Neural progenitor cell (in vitro differentiated cells): ENCODE measurements at regions not wholly inside any gene's neighbourhood (a gene's known extent, or its start where the extent isn't known, plus 50 kb on each side); places are given as distances from the start of the nearest gene placed in this dataset.

Experiments
- DNase-seq: peaks from one replicate; pipeline ENCODE4 v3.0.0-alpha.2; 2016; ENCODE audit warnings: low spot score
- H2AFZ ChIP-seq: fragments of 200-600 bp; sonication (generic); replicated peaks from 2 replicates; pipeline ENCODE4 v1.6.1; 2016; ENCODE audit warnings: antibody characterized with exemption
- H3F3A ChIP-seq: fragments of 200-600 bp; sonication (generic); 2 replicates; pipeline ENCODE4 v1.6.1; 2016; ENCODE audit warnings: antibody characterized with exemption, low read depth
- H3K27ac ChIP-seq: fragments of 200-600 bp; sonication (generic); 2 replicates; pipeline ENCODE4 v1.5.1; 2016; ENCODE audit warnings: mild to moderate bottlenecking
- H3K27me3 ChIP-seq: fragments of 200-600 bp; sonication (generic); 2 replicates; pipeline ENCODE4 v1.6.1; 2016; ENCODE audit warnings: mild to moderate bottlenecking, moderate library complexity
- H3K36me3 ChIP-seq: fragments of 200-600 bp; sonication (generic); 2 replicates; pipeline ENCODE4 v1.5.1; 2016
- H3K4me1 ChIP-seq: fragments of 200-600 bp; sonication (generic); 2 replicates; pipeline ENCODE4 v1.6.1; 2016; ENCODE audit warnings: mixed run types
- H3K4me2 ChIP-seq: fragments of 200-600 bp; sonication (generic); 2 replicates; pipeline ENCODE4 v1.6.1; 2016
- H3K4me3 ChIP-seq: fragments of 200-600 bp; sonication (generic); 2 replicates; pipeline ENCODE4 v1.5.1; 2016
- H3K79me2 ChIP-seq: fragments of 200-600 bp; sonication (generic); 2 replicates; pipeline ENCODE4 v1.6.1; 2016; ENCODE audit warnings: low read depth
- H3K9ac ChIP-seq: fragments of 200-600 bp; sonication (generic); 2 replicates; pipeline ENCODE4 v1.6.1; 2016
- H3K9me3 ChIP-seq: fragments of 200-600 bp; sonication (generic); 2 replicates; pipeline ENCODE4 v1.5.1; 2016; ENCODE audit warnings: low read depth
- H4K20me1 ChIP-seq: fragments of 200-600 bp; sonication (generic); 2 replicates; pipeline ENCODE4 v1.6.1; 2016; ENCODE audit warnings: low read depth
- H3K27ac Mint-ChIP-seq: 3 replicates; pipeline ENCODE4 v1.8.0; 2021; ENCODE audit warnings: mixed read lengths
- H3K27me3 Mint-ChIP-seq: 2 replicates; pipeline ENCODE4 v1.8.0; 2022; ENCODE audit warnings: low read depth, mild to moderate bottlenecking, inconsistent platforms, moderate library complexity, mixed read lengths; ENCODE audit not compliant: insufficient read depth
- H3K36me3 Mint-ChIP-seq: 3 replicates; pipeline ENCODE4 v1.8.0; 2021; ENCODE audit warnings: mixed read lengths
- H3K4me1 Mint-ChIP-seq: 3 replicates; pipeline ENCODE4 v1.8.0; 2021; ENCODE audit warnings: mixed read lengths
- H3K4me3 Mint-ChIP-seq: 3 replicates; pipeline ENCODE4 v1.8.0; 2021; ENCODE audit warnings: mild to moderate bottlenecking, moderate library complexity, mixed read lengths
- H3K9me3 Mint-ChIP-seq: 3 replicates; pipeline ENCODE4 v1.8.0; 2020; ENCODE audit warnings: mixed read lengths
- EZH2 ChIP-seq: fragments of 200-600 bp; sonication (generic); IDR thresholded peaks from 2 replicates; pipeline ENCODE4 v1.6.1; 2017; ENCODE audit warnings: antibody characterized with exemption, mild to moderate bottlenecking, moderate library complexity
- EZH2phosphoT487 ChIP-seq: fragments of 200-600 bp; sonication (generic); IDR thresholded peaks from 2 replicates; pipeline ENCODE4 v1.6.1; 2017; ENCODE audit warnings: antibody characterized with exemption
- TF ChIP-seq, protein P1 (sequence below): fragments of 200-600 bp; sonication (generic); IDR thresholded peaks from 2 replicates; pipeline ENCODE4 v1.5.1; 2017; ENCODE audit warnings: antibody characterized with exemption, mild to moderate bottlenecking

DNA sequence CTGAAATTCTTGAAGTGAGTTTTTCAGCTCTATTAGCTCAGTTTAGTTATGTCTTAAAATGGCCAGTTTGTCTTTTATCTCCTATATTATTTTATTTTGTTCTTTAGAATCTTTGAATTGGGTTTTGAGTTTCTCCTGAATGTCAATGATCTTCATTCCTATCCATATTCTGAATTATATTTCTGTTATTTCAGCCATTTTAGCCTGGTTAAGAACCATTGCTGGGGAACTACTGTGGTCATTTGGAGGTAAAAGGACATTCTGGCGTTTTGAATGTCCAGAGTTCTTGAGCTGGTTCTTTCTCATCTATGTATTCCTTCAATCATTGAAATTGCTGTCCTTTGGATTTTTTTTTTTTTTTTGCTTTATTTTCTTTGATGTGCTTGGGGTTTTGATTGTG, 203.9 kb upstream of the HS3ST4 start:
- peaks cover 9% of the 10 kb centered on the region for H3K9me3 Mint-ChIP-seq
- DNase-seq: no peak
- H3K4me1 ChIP-seq: no peaks in the 10 kb centered on the region
- no peaks in the 10 kb centered on the region for H3K27me3 Mint-ChIP-seq
- H3K36me3 ChIP-seq: no peaks in the 10 kb centered on the region
- H3K4me1 Mint-ChIP-seq: no peaks in the 10 kb centered on the region
- no peaks in the 10 kb centered on the region for H3K79me2 ChIP-seq
- no peaks in the 10 kb centered on the region for H3K36me3 Mint-ChIP-seq
- no peaks in the 10 kb centered on the region for H3F3A ChIP-seq
- H3K27ac Mint-ChIP-seq: no peak overlapping the region
- no peaks in the 10 kb centered on the region for H3K9me3 ChIP-seq
- no peak overlapping the region for H3K4me2 ChIP-seq
- no peaks in the 10 kb centered on the region for H3K27me3 ChIP-seq
- H4K20me1 ChIP-seq: no peaks in the 10 kb centered on the region
- H2AFZ ChIP-seq: no peak overlapping the region
- no peak overlapping the region for H3K9ac ChIP-seq
- H3K27ac ChIP-seq: no peak overlapping the region
- TF ChIP-seq, protein P1, sequence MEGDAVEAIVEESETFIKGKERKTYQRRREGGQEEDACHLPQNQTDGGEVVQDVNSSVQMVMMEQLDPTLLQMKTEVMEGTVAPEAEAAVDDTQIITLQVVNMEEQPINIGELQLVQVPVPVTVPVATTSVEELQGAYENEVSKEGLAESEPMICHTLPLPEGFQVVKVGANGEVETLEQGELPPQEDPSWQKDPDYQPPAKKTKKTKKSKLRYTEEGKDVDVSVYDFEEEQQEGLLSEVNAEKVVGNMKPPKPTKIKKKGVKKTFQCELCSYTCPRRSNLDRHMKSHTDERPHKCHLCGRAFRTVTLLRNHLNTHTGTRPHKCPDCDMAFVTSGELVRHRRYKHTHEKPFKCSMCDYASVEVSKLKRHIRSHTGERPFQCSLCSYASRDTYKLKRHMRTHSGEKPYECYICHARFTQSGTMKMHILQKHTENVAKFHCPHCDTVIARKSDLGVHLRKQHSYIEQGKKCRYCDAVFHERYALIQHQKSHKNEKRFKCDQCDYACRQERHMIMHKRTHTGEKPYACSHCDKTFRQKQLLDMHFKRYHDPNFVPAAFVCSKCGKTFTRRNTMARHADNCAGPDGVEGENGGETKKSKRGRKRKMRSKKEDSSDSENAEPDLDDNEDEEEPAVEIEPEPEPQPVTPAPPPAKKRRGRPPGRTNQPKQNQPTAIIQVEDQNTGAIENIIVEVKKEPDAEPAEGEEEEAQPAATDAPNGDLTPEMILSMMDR: no peak
- TF ChIP-seq EZH2 (no peak), EZH2phosphoT487 (no peak)
- no peak overlapping the region for H3K4me3 ChIP-seq
- no peak overlapping the region for H3K4me3 Mint-ChIP-seq

DNA sequence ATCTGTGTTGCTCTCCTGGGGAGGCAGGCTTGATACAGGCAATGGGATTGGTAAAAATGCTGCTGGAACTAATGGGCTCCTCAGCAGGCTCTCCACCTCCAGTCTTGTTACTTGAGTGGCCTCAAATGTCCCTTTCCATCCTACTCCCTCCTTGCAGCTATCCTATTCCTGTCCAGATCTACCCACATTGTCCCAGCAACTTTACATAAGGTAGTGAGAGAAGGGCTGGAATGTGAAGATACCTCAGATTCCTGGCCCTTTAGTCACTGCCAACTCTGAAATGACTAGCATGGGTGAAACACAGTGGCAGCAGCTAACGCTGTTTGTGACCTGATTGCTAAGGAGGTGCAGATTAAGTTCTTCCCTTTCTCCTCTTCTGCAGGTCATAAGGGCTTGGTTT, 210.1 kb upstream of the HS3ST4 start:
- Histone ChIP-seq H4K20me1 (no peaks in the 10 kb centered on the region), H3K4me2 (no peak overlapping the region), H3K36me3 (no peaks in the 10 kb centered on the region), H3K4me1 (no peaks in the 10 kb centered on the region), H3K79me2 (no peaks in the 10 kb centered on the region), H3K27me3 (no peaks in the 10 kb centered on the region), H3K9ac (no peak overlapping the region), H2AFZ (peak overlapping the region; percentile 38), H3F3A (no peaks in the 10 kb centered on the region), H3K9me3 (no peaks in the 10 kb centered on the region), H3K4me3 (no peak overlapping the region), H3K27ac (no peak overlapping the region)
- no peak overlapping the region for H3K4me3 Mint-ChIP-seq
- peaks cover 2% of the 10 kb centered on the region for H3K4me1 Mint-ChIP-seq
- DNase-seq: no peak
- no peaks in the 10 kb centered on the region for H3K9me3 Mint-ChIP-seq
- TF ChIP-seq EZH2phosphoT487 (no peak), EZH2 (no peak)
- TF ChIP-seq, protein P1: no peak
- no peak overlapping the region for H3K27ac Mint-ChIP-seq
- H3K36me3 Mint-ChIP-seq: no peaks in the 10 kb centered on the region
- H3K27me3 Mint-ChIP-seq: no peaks in the 10 kb centered on the region

DNA sequence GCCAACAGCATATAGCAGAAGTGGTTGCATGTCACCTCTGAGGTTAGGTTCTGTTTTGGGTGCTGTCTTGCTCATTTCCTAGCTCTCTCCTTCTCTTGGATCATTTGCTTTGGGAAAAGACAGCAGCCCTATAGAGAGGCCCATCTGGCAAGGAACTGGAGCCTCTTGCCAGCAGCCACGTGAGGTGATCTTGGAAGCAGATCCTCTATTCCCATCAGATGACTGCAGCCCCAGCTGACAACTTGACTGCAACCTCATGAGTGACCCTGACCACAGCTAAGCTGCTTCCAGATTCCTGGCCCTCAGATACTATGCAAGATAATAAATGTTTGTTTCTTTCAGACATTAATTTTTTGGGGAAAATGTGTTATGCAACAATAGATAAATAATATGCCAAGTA, 213.3 kb upstream of the HS3ST4 start:
- Mint-ChIP-seq H3K27ac (no peak overlapping the region), H3K9me3 (no peaks in the 10 kb centered on the region), H3K27me3 (no peaks in the 10 kb centered on the region), H3K4me3 (no peak overlapping the region), H3K36me3 (no peaks in the 10 kb centered on the region), H3K4me1 (peaks cover 2% of the 10 kb centered on the region)
- Histone ChIP-seq H3K36me3 (no peaks in the 10 kb centered on the region), H3F3A (no peaks in the 10 kb centered on the region), H3K27ac (no peak overlapping the region), H3K79me2 (no peaks in the 10 kb centered on the region), H3K27me3 (no peaks in the 10 kb centered on the region), H3K4me3 (no peak overlapping the region), H3K9ac (no peak overlapping the region), H4K20me1 (no peaks in the 10 kb centered on the region), H2AFZ (no peak overlapping the region), H3K9me3 (no peaks in the 10 kb centered on the region), H3K4me1 (no peaks in the 10 kb centered on the region), H3K4me2 (no peak overlapping the region)
- no peak for TF ChIP-seq EZH2phosphoT487
- TF ChIP-seq, protein P1: no peak
- no peak for TF ChIP-seq EZH2
- no peak for DNase-seq

DNA sequence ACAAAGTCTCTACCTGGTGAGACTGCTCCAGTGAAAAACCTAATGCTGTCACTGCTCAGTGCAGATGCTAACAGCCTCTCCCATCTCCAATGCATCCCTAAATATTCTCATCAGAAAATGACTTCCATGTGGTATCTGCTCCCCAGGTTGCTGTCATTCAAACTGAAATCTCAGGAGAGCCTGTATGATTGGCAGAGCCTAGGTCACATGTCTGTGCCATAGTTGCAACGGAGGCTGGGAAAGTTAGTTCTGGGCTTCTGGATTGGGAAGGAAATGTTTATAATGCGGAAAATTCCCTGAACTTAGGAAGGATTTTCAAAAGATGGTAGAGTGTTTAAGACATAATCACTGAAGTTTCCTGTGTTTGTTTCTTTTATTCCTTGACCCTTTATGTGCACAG, 206.4 kb upstream of the ZKSCAN2 start:
- H3K4me2 ChIP-seq: no peak overlapping the region
- no peaks in the 10 kb centered on the region for H3F3A ChIP-seq
- H3K27ac ChIP-seq: no peak overlapping the region
- no peak overlapping the region for H3K4me3 ChIP-seq
- H3K4me1 ChIP-seq: no peaks in the 10 kb centered on the region
- no peaks in the 10 kb centered on the region for H3K27me3 Mint-ChIP-seq
- H3K9me3 ChIP-seq: no peaks in the 10 kb centered on the region
- no peaks in the 10 kb centered on the region for H3K79me2 ChIP-seq
- H2AFZ ChIP-seq: no peak overlapping the region
- no peaks in the 10 kb centered on the region for H3K4me1 Mint-ChIP-seq
- H4K20me1 ChIP-seq: no peaks in the 10 kb centered on the region
- no peaks in the 10 kb centered on the region for H3K36me3 Mint-ChIP-seq
- no peaks in the 10 kb centered on the region for H3K9me3 Mint-ChIP-seq
- TF ChIP-seq, protein P1: no peak
- TF ChIP-seq EZH2phosphoT487 (no peak), EZH2 (no peak)
- no peak overlapping the region for H3K27ac Mint-ChIP-seq
- no peak overlapping the region for H3K4me3 Mint-ChIP-seq
- DNase-seq: no peak
- no peaks in the 10 kb centered on the region for H3K36me3 ChIP-seq
- H3K27me3 ChIP-seq: no peaks in the 10 kb centered on the region
- H3K9ac ChIP-seq: no peak overlapping the region
